GM12878 (cell line): ENCODE measurements at regions not wholly inside any gene's neighbourhood (a gene's known extent, or its start where the extent isn't known, plus 50 kb on each side); places are given as distances from the start of the nearest gene placed in this dataset.

Experiments
- ATAC-seq: fragments of 200-7000 bp; cut with Tn5 transposase; 3 replicates; pipeline ENCODE4 v1.9.1; 2020; ENCODE audit warnings: mild to moderate bottlenecking, moderate library complexity
- BruUV-seq: library from RNA; stranded (reverse); fragments of 400-500 nt; replicated peaks from 2 replicates; lab custom pipeline; 2021; lab: Mats Ljungman, UMichigan
- CTCF ChIA-PET: fragments of 300-600 bp; sonication (Branson Sonifier 250); formaldehyde crosslinking; extraction: SDS; loops from one replicate; lab custom pipeline; 2021; ENCODE audit warnings: inconsistent platforms; lab: Yijun Ruan, JAX
- POLR2A ChIA-PET: fragments of 350-600 bp; formaldehyde crosslinking; extraction: SDS; loops from one replicate; lab custom pipeline; 2021; ENCODE audit warnings: inconsistent platforms; lab: Charles Lee
- RAD21 ChIA-PET: fragments of 300-600 bp; sonication (Branson Sonifier 250); formaldehyde crosslinking; loops from one replicate; lab custom pipeline; 2023; ENCODE audit warnings: antibody characterized with exemption; ENCODE audit not compliant: unreplicated experiment; lab: Charles Lee
- SMC1A ChIA-PET: fragments of 300-600 bp; sonication (Branson Sonifier 250); formaldehyde crosslinking; loops from one replicate; lab custom pipeline; 2023; ENCODE audit not compliant: unreplicated experiment, uncharacterized antibody; lab: Charles Lee
- DNase-seq: peaks from one replicate; pipeline ENCODE4 v3.0.0-alpha.2; 2011; ENCODE audit warnings: low read depth, low spot score
- FAIRE-seq: peaks from 3 replicates; lab custom pipeline; 2011; peaks lifted over from hg19 to GRCh38; lab: Jason Lieb, UNC
- H2AFZ ChIP-seq: 2 replicates; pipeline ENCODE4 v1.6.0; 2011; ENCODE audit warnings: low read depth, low read length, control low read depth; ENCODE audit not compliant: control insufficient read depth
- H3K27ac ChIP-seq: 2 replicates; pipeline ENCODE4 v1.5.1; 2011; ENCODE audit warnings: control low read depth; ENCODE audit not compliant: control insufficient read depth, insufficient read depth
- H3K27me3 ChIP-seq, 2 experiments: replicated peaks in 1 of 2; 2 replicates each; pipeline versions ENCODE4 v1.6.0 to v1.6.1; 2011; ENCODE audit warnings: low read length in 1 of 2; ENCODE audit not compliant: control insufficient read depth in 2 of 2, insufficient read depth in 2 of 2
- H3K36me3 ChIP-seq, 2 experiments: 2 replicates each; pipeline ENCODE4 v1.5.1; 2011; ENCODE audit warnings: low read length in 1 of 2; ENCODE audit not compliant: control insufficient read depth in 2 of 2, insufficient read depth in 2 of 2
- H3K4me1 ChIP-seq: 2 replicates; pipeline ENCODE4 v1.6.1; 2011; ENCODE audit warnings: mild to moderate bottlenecking, low read length, moderate library complexity, mixed read lengths; ENCODE audit not compliant: control insufficient read depth, insufficient read depth
- H3K4me2 ChIP-seq: 2 replicates; pipeline ENCODE4 v1.6.0; 2011; ENCODE audit warnings: control low read depth; ENCODE audit not compliant: control insufficient read depth, insufficient read depth
- H3K4me3 ChIP-seq: fragments of 200-600 bp; sonication (generic); 2 replicates; pipeline ENCODE4 v1.5.1; 2016
- H3K79me2 ChIP-seq: 2 replicates; pipeline ENCODE4 v1.6.0; 2011; ENCODE audit warnings: low read length; ENCODE audit not compliant: control insufficient read depth, insufficient read depth
- H3K9ac ChIP-seq: 2 replicates; pipeline ENCODE4 v1.8.0; 2011; ENCODE audit warnings: low read length, control low read depth, mixed read lengths; ENCODE audit not compliant: control insufficient read depth, insufficient read depth
- H3K9me3 ChIP-seq: replicated peaks from 3 replicates; pipeline ENCODE4 v1.5.1; 2011; ENCODE audit warnings: mild to moderate bottlenecking, low read length; ENCODE audit not compliant: control insufficient read depth, insufficient read depth
- H4K20me1 ChIP-seq: 2 replicates; pipeline ENCODE4 v1.6.0; 2011; ENCODE audit not compliant: control insufficient read depth, insufficient read depth
- IKZF2 ChIP-seq, 2 experiments: fragments of 450-650 bp; IDR thresholded peaks; 2 replicates each; pipeline ENCODE4 v1.6.1; 2017; ENCODE audit warnings: mild to moderate bottlenecking in 2 of 2, moderate library complexity in 2 of 2
- RELA ChIP-seq: fragments of 450-650 bp; IDR thresholded peaks from 2 replicates; pipeline ENCODE4 v1.8.0; 2014; ENCODE audit warnings: borderline replicate concordance; ENCODE audit not compliant: partially characterized antibody
- ZNF24 ChIP-seq: fragments of 450-650 bp; IDR thresholded peaks from 2 replicates; pipeline ENCODE4 v1.6.1; 2017; ENCODE audit warnings: antibody characterized with exemption, mild to moderate bottlenecking
- ZNF687 ChIP-seq: fragments of 450-650 bp; IDR thresholded peaks from 2 replicates; pipeline ENCODE4 v1.6.1; 2017; ENCODE audit warnings: mild to moderate bottlenecking, moderate library complexity
- in situ Hi-C: fragments of 300-500 bp; cut with MboI; formaldehyde crosslinking; loops from 9 replicates; pipeline ENCODE4 v1.14.3; 2018; ENCODE audit warnings: mixed read lengths
- intact Hi-C: fragments of 100-400 bp; cut with micrococcal nuclease; formaldehyde crosslinking; loops from one replicate; pipeline ENCODE4 v1.14.2; 2022; ENCODE audit not compliant: unreplicated experiment

DNA sequence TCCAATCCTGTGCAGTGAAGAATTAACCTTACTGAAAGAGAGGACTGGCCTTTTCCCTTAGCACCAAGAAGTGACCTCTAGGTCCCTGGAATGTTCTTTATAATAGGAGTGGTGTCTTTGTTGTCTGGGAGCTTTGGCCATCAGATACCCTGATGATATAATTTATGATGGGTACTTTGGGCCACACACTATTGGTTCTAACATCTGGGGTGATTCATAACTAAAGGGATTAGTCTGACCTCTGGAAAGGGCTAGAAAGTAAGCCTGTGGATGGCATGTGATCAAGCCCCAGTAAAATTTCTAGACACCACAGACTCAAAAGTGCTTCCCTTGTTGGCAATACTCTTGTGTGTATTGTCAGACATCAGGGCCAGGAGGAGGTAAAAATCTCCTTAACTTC lies 891.2 kb downstream of the KCNA4 start:
- FAIRE-seq (no peak), ATAC-seq (no peak)
- no TSS peak for BruUV-seq
- Histone ChIP-seq H4K20me1 (no peaks in the 10 kb centered on the region), H3K9me3 (no peaks in the 10 kb centered on the region), H3K79me2 (no peaks in the 10 kb centered on the region)
- SMC1A ChIA-PET = no interaction called here
- TF ChIP-seq IKZF2 (IDR thresholded peaks at IDR 0.05) (no peak), ZNF687 (no peak), ZNF24 (no peak), RELA (no peak)
- TF ChIP-seq, all 136 proteins: peak for 0
- Histone ChIP-seq H3K4me2 (no peak overlapping the region), H3K27ac (no peak overlapping the region), H3K27me3 (no peaks in the 10 kb centered on the region), H3K9ac (no peak overlapping the region), H2AFZ (no peak overlapping the region), H3K36me3 (no peaks in the 10 kb centered on the region), H3K4me1 (no peaks in the 10 kb centered on the region), H3K4me3 (no peak overlapping the region)
- in situ Hi-C loops (no loop called here), intact Hi-C loops (no loop called here)
- POLR2A ChIA-PET = no interaction called here
- DNase-seq = no peak
- RAD21 ChIA-PET = no interaction called here
- CTCF ChIA-PET = interaction anchor here (1.4 kb wide), 1 partner anchor 11 kb away, joined by 3 read pairs; no protein-coding TSS in a partner anchor
